ENCODE measurements at regions not wholly inside any gene's neighbourhood (a gene's known extent, or its start where the extent isn't known, plus 50 kb on each side); places are given as distances from the start of the nearest gene placed in this dataset.

DNA sequence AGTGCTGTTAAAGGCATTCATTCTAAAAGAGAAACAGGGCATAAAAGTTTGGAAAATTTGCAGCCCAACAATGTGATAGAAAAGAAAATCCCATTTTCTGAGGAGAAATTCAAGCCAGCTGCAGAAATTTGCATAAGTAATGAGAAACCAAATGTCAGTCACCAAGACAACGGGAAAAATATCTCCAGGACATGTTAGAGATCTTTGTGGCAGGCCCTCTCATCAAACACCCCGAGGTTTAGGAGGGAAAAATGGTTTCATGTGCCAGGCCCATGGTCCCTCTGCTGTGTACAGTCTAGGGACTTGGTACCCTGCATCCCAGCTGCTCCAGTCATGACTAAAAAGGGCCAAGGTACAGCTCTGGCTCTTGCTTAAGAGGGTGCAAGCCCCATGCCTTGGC is 251.0 kb upstream of the FAR2 start:
- TF ChIP-seq POLR2A (IDR thresholded peaks at IDR 0.05; ENCODE audit: low read depth, low read length) (no peak), TAF1 (IDR thresholded peaks at IDR 0.05; ENCODE audit: borderline replicate concordance, low read depth, low read length) (no peak)
